H4 (cell line): ENCODE measurements at regions not wholly inside any gene's neighbourhood (a gene's known extent, or its start where the extent isn't known, plus 50 kb on each side); places are given as distances from the start of the nearest gene placed in this dataset.

Experiments used
- DNase-seq: peaks from one replicate; pipeline ENCODE4 v3.0.0-alpha.2; 2015; ENCODE audit warnings: low spot score

DNA sequence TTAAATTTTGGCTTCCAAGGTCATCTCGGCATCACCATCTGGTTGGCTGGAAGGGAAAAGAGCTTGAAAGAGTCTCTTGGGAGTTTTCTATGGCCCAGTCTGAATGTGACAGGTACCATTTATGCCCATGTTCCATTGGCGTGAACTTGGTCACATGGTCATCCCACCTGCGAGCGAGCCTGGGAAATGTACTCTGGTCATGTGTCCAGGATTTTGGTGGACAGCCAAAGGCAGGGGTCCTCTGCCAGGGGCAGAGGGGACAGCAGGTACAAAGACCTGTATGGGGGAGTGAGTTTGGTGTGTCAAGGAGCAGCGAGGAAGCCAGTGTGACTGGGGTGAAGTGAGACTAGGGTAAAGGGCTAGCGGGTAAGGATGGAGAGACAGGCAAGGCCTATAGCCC is 112.6 kb downstream of the CDC5L start:
- DNase-seq: no peak

DNA sequence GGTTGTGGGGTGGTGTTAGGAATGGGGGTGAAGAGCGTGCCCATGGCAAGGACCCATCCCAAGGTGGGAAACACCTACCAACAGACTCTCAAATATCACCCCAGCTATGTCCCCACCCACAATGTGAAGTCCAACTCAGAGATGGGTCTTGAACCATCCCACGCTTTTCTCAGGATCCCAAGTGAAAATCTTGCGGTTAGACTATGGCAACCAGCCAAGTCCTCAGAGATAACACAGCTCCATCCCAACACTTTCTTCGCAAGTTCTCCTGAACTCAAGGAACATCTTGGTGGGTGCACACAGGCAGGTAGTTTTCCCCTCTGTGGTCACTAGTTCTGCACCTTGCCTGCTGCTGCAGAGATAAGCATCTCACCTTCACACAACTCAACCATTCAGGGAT is 116.0 kb downstream of the CDC5L start:
- DNase-seq: no peak

DNA sequence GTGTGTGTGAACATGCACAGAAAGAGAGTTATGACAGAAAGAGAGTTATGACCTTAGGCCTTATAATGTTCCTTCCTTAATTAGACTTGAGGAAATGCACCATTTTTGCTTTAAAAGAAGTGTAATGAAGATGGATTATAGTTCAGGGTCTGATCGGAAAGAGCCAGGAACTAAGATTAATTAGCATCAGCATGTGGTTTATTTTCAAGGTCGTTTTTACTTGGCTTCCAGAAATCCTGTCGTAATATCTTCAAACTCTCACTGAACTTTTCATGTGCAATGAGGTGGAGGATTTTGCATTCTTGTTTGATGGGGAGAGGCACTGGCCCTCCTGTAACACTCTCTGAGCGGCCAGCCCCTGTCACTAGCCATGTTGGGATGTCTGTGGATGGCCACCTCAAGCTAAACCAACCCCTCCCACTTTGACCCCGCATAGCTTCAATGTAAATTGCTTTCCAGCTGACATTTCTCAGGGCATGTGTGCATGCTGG is 116.8 kb downstream of the CDC5L start:
- no peak for DNase-seq

DNA sequence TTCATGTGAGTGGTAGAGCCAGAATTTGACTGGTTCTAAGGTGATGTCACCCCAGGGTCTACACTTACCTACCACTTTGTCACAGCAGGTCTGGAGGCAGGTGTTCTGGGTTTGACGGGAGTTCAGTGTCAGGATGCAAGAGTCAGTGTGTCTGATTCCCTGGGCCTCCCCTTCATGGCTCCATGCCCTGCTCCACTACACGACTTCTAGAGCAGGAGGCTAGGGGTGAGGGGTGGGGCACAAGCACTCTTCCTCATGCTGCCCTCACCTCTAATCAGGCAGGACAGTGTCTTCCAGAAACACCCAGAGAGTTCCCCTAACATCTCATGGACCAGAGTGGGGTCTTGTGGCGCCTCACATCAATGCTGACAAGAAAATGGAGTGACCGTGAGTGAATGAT is 118.2 kb downstream of the CDC5L start:
- no peak for DNase-seq

DNA sequence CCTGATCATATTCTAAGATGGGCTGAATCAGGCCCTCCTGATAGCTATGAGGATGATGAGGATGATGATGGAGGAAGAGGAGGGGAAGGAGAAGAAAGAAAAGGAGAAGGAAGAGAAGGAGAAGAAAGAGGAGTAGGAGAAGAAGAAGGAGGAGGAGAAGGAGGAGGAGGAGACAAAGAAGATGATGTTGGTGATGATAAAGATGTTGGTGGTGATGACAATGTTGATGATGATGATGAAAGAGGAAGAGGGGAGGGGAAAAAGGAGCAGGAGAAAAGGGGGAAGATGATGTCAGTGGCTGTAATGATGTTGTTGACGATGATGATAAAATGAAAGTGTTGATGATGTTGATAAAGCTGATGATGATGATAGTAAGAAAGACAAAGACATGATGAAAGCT is 119.5 kb downstream of the CDC5L start:
- no peak for DNase-seq

DNA sequence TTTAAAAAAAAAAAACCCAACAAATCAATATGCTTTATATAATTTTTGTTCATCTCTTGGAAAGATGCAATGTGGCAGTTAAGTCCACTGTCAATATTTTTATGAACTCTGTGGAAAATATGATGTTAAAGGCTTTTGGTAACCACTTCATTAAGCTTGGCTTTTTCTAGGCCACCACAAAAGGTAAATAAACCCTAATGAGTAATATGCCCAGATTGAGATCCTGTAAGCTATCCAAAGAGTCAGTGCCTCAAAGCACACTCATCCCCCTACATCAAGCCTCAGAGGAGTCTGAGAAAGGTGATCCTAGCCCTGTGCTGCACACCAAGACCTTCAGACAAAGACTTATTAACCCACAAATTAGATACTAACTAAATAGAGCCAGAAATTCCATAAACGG is 121.1 kb downstream of the CDC5L start:
- DNase-seq: peak; percentile 74

DNA sequence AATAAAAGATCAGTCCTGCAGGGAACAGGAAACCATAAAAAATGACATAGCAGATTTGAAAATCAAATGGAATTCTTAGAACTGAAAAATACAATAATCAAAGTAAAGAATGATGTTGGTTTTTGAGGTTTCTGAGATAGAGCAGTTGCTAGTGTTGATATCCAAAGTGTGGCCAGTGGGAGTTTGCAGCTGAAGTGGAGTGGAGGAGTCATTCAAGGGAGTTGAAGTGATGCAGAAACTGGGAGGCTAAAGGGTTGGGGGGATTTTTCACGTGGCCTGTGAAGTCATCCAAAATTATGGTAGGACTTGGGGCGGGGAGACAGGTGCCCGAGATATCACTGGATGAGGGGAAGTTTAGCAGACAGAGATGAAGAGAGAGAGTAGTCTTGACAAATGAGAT is 123.6 kb downstream of the CDC5L start:
- no peak for DNase-seq

DNA sequence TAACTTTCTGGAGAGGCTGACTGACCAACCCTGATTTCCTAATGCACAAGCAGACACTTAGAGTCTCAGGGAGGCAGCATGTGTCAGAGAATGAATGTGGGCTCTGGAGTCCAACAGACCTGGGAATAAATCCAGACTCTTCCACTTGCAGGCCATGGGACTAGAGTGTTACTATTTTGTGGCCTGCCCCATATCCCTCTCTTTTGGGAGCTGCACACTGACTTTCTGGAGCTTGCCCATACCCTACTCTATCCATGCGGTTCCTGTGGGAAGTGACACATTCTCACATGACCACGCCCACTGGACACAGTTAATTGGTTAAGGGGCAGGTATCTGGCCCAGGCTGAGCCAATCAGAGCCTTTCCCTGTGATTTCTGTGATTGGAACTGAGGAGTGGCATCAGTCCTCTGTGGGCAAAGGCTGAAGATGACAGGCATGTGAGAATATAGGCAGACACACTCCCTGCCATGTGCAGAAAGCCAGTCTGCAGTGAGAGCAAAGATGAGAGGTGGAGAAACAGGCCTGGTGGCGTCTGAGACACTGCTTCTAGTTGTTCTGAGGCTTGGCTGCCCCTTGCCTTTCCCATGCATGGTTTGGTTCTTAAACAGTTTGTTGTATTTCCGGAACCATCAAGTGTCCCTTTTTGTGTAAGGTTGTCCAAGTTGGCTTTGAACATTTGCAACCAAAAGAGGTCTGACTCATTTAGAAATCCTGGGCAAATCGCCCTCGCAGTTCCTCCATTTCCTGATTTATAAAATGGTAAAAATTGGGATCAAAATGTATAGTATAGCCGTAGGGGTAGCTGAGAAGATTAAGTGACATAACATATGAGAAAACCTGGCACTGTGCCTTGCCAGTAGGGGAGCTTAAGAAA is 125.6 kb downstream of the CDC5L start:
- peak; percentile 38 for DNase-seq

DNA sequence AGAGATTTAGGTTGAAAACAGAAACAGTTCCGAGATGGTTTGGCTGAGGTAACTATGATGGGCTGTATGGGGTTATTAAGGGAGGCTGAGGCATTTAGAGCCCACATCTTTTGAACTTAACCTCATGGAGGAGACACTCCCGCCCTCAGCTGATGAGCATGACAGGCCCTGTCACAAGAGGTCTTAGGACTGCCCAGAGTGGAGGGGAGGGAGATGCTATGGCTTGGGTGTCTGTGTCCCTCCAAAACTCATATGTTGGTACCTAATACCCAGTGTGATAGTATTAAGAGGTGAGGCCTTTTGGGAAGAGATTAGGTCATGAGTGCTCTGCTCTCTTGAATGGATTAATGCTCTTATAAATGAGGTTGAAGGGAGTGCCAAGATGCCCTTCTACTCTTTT is 126.6 kb downstream of the CDC5L start:
- DNase-seq: no peak

DNA sequence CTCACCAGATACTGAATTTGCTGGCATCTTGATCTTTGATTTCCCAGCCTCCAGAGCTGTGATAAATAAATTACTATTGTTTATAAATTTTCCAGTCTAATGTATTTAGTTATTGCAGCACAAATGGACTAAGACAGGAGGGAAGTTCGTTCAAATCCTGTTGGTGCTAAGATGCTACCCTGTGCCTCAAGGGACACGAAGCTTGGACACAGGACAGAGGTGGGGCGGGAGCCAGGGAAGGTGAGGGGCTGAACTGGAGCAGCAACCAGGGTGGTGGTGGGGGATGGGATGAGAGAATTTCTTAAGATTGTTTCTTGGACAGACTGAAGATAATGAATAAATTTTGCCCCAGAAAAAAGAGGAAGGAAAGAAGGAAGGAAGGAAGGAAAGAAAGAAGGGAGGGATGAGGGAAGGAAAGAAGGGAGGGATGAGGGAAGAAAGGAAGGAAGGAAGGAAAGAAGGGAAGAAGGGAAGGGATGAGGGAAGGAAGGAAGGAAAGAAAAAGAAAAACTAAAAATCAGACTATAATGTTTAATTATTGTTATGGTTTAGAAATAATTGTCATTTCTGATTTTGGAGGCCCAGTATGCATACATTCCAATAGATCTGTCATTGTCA is 127.2 kb downstream of the CDC5L start:
- DNase-seq: no peak

DNA sequence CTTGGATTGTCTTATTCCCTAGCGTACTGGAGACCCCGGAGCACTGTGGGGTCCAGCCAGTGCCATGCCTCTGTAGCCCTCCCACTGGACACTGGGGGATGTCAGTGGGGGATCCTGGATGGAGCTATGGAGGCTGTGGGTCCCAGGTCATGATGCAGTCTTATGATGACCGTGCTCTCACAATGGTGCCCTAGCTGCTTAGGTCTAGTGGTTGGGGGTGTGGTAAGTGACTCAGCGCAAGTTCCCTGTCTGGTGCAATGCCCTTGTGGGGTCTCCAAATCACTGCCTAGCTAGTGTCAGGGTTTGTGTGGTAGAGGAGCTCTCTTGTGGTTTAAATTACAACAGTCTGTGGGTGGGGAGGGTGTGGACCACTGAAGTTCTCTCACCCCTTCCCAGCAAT is 135.4 kb downstream of the CDC5L start:
- DNase-seq: no peak

DNA sequence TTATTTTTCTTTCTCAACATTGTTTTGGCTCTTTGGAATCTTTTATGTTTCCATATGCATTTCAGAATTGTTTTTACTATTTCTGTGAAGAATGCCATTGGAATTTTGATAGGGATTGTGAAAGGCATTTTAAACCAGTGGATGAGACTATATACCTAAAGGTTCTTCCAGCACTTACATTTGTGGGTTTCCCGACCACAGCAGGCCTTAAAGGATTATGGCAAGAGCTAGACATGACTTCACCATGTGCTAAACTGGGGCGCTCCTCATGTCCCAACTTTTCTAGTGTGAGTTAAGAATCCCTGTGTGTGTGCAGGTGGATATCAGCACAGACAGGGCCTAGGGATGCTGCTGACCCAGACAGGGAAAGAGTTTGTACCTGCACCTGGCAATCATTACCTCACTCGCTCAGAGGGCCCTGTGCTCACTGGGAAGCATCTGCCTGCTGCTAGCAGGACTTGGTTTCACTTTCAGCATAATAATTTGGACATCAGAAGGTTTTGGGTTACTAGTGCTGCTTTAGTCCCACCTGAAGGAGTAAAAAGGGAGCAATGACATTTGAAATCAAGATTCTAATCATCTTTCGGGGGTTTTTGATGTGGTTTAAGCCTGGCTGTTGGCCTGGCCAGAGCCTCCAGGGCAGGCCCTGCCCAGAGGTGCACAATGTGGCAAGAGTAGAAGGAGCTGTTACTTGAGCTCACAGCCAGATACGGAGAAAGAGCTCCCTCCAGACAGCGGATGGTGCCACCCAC is 137.1 kb downstream of the CDC5L start:
- no peak for DNase-seq

DNA sequence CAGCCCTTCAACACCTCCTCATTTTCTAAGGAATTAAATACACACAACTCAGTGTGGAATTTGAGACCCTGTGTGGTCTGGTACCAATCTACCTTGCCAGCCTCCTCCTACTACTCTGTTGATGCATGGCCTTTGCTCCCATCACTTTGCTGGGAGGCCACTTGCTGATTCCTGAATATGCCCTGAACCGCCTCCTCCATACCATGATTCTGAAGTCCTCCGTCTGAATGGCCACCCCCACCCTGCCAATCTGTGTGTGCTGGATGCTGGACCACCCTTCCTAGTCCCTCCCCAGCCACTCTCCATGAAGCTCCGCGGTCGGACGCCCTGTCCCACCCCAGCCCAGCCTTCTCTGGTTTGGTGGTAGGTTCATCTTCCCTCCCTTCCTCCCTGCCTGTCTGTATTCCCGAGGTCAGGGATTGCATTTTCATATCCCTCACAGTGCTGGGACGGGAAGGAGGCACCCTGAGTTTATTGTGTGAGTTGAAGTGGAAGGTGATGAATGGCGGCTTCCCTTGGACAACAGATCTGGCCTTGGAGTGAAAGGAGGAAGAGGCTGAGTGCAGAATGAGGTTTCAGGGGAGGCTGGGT is 138.3 kb downstream of the CDC5L start:
- DNase-seq: no peak

DNA sequence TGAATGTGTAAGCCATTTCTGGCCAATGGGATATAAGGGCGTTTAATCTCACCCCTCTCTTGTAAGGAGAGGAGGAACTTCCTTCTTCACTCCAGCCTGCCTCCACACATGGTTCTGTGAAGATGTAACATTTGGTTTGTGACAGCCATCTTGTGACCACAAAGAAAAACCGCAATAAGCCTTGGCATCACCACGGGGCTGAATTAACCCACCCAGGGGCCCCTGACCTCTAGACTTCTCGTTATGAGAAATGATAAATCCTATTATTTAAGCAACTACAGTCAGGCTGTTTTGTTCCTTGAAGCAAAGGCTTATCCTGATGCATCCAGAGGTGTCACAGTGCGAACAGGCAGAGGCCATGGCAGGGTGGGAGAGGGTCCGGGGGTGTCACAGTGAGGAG is 139.7 kb downstream of the CDC5L start:
- no peak for DNase-seq

DNA sequence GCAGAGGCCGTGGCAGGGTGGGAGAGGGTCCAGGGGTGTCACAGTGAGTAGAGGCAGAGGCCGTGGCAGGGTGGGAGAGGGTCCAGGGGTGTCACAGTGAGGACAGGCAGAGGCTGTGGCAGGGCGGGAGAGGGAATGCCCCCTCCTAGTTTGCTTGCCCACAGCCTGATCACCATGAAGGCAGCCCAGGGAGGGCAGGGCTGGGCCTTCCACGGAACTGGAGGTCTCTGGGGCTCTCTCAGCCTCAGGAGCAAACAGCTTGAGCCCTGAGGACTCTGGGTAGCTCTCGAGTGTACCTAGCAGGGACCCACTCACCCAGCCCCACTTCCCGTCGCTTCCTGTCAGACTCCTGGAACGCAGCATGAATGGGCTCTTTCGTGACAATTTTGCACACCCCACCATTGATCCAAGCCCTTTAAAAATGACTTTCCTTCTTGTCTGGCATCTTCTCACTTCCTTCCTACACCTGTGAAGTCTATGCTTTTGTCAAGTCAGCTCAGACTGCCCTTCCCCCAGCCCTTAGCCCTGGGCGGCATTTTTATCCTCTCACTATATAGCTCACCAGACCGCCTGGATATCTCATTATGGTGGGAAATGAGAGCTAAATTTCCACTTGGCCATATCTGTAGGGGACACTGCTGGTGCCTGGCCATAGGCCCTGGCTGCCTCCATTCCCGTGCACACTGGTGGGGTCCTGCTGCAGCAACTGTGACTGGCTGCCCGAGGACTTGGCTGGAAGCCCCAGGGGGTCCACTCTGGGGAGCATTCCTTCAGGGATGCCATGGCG is 140.3 kb downstream of the CDC5L start:
- DNase-seq: no peak

DNA sequence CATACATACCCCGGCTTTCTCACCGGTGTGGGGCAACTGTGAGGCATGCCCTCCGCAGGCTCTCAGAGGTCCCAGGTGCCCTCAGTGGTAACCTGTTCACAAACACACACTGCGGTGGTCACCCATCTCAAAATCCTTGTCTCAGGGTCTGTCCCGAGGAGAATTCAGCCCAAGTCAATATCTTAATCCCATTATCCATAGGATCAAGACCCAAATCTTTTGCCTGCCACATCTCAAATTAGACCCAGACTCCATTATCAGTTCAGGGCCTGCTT is 140.8 kb downstream of the CDC5L start:
- no peak for DNase-seq

DNA sequence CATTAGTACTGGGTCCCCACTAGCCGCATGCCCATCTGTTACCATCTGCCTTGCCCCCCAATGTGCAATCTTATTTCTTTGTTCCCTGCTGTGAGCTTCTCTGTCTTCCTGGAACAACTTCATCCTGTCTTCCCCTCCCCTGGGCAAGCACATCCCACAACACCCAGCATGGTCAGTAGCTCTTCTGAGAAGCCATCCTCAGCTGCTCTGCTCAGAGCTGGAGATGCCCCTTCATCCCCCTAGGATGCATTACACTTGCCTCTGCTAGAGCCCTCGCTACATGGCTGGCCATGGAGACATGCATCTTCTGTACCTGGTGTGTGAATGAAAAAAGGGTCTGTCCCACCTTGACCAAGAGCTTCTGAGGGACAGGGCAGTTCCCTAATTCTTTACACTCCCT is 141.2 kb downstream of the CDC5L start:
- DNase-seq: no peak

DNA sequence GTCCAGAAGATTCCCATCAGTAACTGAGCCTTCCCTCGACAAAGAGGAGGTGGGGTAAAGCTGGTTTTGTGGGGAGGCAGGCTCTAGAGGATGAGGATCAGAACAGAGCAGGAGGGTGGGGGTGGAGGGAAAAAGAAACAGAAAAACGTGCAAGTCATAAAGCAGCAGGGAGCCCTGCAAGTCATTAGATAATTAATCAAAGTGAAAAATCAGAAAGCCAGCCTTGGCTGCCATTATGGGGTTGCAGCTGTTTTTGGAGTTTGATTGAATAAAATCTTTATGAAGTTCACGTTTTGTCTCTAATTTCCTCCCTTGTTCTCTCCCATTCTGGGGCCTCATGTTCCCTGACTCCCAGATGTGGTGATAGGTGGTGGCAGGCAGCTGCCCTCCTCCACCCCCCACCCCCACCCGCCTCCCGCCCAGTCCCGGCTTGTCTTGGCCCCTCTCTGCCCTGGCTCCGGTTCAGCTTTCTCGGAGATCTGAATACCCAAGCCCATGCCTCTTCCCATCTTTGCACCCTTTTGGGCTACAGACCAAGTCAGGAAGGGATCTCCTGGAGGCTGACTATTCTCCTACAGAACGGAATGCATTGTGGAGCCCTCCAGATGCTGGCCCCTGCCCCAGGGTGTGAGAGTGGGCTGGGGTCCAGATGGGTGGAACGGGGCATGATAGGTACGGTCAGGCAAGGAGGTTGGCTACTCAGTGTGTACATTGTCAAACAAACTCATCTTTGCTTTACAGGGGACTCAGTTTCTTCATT is 141.8 kb downstream of the CDC5L start:
- DNase-seq: no peak

DNA sequence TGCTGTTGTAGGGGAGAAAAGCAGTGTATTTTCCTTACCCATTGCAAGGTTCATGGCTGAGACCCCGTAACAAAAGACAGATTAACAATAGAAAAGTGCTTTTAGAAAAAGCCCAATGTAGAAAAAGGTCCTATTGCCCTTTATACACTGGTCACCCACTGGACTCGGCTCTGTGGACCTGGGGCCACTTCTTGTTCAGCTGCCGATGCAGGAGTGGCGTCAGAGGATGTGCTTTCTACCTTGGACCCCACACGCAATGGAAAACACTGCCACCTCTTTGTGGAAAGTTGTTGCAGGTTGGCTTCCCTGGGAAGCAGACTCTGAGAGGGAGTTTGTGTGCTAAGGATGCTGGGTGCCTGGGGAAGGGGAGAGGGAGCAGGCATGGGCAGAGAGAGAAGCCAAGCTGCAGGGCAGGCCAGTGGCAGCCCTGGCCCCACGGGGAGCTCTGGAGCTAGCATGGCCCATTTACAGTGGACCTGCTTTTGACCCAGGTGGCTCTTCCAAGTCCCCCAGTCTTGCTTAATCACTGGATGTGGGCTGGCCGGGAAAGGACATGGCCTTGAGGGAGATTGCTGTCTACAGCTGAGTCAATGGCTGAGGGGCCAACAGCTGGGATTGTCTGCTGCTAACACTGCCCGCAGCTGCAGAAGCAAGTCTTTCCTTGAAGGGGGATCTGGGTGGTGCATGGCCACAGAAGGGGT is 142.9 kb downstream of the CDC5L start:
- DNase-seq: no peak

DNA sequence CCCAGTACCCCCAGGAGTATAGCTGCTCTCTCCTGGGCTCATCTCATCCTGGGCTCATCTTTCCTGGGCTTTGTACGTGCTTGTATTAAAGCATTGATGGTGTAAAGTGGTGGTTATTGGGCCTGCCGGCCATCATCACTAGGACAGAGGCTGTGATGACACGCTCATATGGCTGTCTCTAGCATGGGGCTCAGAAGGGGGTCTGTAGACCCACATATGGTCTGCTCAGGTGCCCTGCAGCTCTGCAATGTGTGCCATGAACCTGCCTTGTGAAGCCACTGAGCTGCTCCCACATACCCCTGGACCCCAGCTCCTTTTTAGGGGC is 143.4 kb downstream of the CDC5L start:
- DNase-seq: no peak
